NCI-H146 (cell line): ENCODE measurements at regions not wholly inside any gene's neighbourhood (a gene's known extent, or its start where the extent isn't known, plus 50 kb on each side); places are given as distances from the start of the nearest gene placed in this dataset.
A peak's percentile ranks its signal among the peaks of the same experiment; 100 is the strongest.
"Not testable (repeated sequence)": the region's sequence is repeated elsewhere in the genome, so short reads cannot be mapped to it uniquely, and the experiment has no call there.

Experiments used
- DNase-seq: peaks from one replicate; lab custom pipeline; 2025; lab: John Stamatoyannopoulos, UW

DNA sequence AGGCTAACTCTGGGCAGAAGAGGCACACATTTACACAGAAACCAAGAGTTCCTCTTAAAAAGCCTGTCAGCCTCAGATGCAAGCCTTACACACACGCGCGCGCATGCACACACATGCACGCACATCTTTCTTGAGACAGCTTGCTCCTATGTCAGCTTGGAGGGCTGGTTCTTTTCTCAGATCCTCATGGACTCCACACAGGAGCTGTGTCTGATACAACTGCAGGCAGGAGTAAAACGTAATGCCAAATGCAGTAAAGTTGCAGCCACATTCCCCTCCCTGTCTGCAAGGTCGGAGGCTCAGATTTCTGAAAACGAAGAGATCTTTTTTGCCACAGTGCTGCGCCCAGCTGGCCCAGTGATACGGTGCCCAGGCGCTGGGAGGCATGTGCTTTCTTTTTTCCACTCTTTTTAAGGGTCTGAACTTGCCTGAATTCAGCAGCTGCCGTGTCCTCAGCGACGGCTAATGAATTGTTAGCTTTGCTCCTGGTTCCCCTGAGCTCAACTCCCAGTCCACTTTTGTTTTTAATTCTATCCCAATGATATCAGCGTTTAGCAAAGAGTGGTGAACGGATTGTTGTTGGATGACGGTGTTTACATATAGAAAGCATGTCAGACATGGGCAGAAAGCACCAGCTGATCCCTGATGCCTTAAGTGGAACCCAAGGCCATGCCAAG lies 72.9 kb upstream of the FOXN3 start:
- no peak for DNase-seq

DNA sequence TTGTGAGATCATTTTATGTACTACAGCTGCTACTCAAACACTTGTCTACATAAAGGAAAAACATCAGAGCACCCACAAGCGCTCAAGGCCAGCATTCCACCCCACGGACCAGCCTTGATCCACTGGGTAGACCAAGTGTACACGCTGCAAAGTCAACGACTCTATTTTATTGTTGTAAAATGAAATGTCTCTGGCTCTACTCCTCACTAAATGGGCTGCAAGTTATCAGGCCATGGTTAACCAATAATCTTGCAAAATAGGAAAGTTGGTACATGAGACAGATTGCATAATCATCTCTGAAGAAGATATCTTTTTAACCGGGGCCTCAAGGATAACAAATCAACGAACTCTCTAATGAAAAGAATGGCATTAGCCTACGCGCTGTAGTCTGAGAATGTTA lies 69.9 kb upstream of the FOXN3 start:
- DNase-seq, result no peak

DNA sequence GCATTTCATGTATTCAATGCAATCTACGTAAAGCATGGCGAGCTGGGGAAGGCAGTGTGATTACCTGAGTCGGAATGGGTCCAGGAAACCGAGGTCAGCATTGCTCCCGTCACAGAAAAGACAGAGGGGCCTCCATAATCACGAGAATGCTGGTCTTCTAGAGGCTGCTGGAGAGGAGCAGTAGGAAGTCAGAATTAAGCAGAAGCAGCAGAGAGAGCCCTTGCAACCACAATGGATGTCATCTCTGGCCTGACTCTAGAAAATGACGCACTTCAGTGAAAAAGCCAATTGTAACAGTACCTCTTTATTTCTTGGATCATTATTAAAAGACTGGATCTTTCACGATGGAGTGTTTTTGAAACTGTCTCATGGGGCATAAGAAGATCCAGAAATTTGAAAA lies 69.5 kb upstream of the FOXN3 start:
- no peak for DNase-seq

DNA sequence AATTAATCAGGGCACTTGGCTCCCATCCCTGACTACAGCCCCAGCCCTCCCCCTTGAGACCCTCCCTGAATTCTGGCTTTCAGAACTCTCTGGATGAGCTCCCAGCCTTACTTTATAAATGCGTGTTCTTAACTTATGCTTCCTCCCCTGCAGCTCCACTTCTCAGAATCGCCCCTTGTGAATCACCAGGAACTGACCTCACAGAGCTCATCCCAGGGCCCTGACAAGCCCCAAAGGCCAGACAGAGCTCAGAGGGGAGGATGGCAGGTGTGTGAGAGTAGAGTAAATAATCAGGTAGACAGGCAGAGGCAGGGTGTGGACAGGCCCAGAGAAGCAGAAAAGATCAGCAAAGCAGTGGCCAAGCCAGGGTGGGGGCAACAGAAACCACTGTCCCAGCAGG lies 68.2 kb upstream of the FOXN3 start:
- peak; percentile 43 for DNase-seq

DNA sequence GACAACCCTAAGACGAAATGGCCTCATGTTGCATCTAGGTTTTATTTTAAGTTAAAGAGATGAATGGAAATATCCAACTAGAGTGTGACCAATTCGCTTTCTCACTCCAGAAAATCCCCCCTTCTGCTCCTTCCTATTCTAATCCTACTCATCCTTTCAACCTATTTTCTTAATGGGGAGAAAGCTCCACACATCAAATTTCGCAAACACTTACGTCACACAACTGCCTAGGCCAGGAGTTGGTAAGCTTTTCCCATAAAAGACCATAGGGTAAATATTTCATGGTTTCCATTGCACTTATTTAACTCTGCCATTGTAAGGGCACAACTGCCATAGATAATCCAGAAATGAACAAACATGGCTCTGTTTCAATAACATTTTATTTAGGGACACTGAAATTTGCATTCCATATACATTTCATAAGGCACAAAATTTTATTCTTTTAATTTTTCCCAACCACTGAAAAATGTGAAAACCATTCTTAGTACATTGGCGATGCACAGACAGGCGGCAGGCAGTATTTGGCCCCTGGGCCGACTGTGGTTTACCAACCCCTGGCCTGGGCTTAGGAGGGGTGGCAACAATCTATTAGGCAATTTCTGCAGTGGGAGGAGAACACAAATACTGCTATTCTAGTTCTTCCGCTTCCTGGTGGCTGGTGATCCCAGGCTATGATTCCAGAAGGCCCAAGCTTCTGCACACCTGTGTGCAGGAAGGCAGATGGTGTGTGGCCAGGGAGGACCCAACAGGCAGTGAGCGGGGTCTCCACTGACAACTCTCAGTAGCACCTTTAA lies 67.2 kb upstream of the FOXN3 start:
- no peak for DNase-seq

DNA sequence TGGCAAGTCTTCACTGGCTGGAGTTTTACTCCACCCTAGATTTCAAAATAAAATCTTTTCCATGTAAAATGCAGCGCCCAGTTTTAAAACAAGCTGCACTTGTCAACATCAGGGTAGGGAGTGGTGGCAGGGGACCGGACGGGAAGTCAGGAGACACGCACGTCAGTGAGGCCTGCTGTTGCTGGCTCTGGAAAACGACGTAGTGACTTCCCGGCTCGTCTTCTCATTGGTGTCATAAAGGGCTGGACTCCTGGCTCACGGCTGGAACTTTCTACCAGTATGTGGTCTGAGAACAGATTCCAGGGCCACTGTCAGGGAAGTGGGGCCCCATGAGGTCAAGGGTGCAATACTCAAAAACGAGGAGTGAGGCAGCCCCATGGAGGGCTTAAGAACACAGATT lies 64.2 kb upstream of the FOXN3 start:
- no peak for DNase-seq

DNA sequence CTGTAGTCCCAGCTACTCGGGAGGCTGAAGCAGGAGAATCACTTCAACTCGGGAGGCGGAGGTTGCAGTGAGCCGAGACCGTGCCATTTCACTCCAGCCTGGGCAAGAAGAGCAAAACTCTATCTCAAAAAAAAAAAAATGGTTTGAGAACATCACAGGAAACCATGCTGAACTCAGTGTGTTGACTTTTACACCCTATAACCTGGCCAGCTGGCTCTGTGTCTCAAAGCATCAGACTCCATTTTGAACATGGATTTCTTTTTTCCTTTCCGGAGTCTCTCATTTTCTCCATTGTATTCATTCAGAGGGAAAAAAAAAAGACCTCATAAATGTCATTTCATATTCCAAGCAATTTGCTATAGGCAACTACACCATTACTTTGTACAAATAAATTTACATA lies 63.2 kb upstream of the FOXN3 start:
- no peak for DNase-seq

DNA sequence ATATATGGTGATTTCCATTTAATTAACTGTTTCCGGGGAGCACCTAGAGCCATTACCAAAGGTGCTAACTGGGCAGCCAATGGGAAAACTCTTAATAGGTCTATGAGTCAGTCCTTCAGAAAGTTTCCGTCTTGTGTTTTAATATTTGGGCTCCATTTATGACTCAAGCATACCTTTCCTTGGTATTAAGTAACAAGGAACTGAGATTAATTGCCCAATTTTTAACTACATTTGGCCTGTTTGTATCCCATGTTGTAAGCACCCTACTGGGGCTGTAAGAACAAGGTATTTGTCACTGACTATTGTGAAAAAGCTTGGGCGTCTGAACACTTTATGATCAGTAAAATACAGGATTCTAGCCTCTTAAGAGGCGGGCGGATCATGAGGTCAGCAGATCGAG lies 62.8 kb upstream of the FOXN3 start:
- DNase-seq, result no peak

DNA sequence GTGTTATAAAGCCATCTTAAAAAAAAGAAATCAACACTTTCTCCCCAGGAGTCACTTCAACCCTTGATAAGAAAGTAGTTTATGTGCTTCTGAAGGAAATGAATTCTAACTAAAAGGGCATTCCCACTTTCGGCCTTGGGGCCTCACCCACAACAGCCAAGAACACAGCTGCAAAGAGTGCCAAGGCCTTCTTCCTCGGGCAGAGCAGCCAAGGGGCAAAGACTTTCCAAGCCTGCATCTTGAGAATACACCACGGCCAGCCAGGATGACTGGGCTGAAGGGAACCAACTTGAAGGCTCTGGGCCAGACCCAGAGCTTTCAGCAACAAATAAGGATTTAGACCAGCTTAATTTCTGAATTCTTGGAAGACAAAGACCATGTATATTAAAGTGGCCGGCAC lies 60.4 kb upstream of the FOXN3 start:
- DNase-seq, result no peak

DNA sequence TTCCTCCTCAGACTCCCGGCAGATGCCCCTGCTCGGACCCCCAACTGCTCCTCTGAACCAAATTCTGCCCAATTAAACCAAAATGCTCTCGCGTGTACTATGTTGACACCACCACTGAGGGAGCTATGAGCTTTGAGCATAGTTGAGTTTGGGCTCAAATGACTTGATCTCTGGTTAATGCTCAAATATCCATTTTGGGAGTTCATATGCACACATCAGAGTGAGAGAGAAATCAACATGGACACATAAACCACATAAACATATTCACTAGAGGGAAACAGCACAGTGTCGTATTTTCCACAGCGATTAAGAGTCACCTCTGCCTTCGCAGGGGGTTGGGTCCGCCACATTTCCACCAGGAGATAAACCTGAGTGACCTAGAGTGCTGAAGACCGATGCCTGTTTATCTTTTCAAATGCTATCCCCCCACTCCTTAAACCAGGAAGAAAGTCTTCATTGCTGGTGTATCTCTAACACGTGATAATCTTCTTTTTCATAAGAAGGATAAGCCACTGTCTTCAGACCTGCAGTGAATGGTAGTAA lies 59.4 kb upstream of the FOXN3 start:
- no peak for DNase-seq

DNA sequence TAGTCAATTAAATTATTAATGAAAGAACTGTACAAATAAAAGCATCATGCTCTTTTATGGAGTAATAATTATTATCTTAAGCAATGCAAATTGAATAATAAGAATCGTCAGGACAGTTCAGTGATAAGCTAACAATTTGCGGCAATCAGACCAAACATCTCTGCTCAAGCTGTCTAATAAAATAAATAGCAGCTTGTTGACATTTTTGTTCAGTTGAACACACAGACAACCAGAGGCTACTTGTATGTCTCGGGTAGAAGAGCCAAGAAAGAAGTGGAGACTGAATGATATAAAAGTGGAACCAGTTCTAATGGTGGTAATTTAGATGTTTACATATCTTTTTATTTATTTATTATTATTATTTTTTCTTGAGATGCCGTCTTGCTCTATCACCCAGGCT lies 57.4 kb upstream of the FOXN3 start:
- no peak for DNase-seq

DNA sequence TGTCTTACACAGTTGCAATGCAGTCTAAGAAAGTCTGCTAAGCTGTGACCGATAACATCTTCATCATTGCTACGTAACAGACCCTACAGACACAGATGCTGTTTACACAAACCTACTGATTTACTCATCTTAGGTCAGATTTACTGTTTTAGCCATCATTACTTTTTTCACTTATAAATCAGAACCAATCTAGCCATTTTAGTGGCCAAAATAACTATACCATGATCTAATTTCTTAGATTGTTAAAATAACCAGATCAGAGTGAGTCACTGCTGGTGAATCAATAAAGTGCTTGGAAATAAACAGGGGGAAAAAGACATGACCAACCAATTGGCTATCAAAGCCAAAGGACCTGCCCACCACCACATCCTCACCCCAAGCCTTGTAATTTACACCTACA lies 57.0 kb upstream of the FOXN3 start:
- no peak for DNase-seq

DNA sequence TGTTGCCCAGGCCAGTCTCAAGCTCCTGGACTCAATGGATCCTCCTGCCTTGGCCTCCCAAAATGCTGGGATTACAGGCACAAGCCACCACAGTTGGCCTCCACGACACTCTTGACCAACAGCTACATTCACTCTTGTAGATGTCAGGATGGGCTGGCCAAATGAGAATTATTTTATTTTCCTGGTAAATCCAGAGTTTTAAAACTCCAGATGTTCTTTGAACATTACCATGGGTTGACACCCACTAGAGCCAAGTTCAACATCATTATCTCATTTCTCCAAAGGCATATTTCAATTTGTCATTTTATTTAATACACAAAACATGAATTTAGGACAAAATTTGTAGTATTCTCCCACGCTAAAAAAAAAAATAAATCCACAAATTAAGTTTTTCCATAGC lies 56.5 kb upstream of the FOXN3 start:
- DNase-seq, result no peak

DNA sequence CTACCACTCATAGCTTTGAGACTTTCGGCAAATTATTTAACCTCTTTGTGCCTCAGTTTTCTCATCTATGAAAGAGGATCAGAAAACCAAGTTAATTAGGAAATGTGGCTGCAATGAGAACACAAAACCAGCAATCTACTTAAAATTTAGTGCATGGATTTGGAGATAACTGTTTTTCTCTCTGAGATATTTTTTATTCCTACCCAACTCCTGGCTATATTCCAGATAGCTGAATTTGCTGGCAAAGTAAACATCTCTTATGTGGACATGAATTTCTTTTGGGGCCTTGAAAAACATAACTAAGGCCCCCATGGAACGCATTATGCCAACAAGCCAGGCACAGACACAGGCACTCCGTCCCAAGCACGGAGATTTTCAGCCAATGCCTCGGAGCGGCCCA lies 53.4 kb upstream of the FOXN3 start:
- no peak for DNase-seq

DNA sequence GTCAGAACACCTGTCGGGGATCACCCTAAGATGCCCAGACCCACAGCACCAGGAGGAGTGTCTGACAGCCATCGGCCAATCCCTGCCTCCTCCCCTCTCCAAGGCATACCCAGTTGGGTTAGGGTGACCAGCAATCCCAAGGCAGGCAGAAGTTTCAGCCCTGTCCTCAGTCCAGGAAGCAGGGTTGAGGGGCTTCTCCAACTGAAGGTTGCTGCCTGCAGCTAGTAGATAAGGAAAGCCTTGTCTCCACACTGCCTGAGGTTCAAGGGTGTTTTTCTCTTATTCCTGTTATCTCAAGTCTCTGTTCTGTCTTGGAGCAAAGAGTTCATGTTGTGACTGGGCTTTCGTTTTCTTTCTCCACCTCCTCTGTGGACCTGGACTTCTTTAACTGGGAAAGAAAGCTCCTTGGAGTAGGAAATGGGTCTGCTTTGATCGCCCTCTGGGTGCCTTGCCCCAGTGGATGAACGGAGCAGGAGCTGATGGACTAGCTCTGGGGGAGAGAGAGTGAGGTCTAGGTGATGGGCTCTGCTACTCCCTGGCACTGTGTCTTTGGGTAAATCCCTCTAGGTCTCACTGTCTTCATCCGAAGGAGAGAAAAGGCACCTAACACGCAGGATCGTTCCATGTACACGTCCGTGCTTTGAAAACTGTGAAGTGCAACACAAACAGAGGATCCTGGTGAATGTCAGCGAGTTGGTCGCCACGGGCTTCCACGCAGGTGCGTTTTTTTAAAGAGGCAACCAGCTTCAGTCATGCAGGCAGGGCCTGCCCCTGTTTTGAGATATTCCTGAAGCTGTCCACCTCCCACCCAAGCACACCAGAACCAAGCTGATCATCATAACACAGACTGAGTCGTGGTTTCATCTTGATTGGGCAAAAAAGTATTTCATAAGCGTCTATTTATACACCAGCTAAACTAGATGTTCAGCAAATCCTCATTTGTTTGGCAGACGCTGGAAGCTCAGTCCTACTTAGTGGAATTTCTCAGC lies 52.5 kb upstream of the FOXN3 start:
- DNase-seq, result no peak

DNA sequence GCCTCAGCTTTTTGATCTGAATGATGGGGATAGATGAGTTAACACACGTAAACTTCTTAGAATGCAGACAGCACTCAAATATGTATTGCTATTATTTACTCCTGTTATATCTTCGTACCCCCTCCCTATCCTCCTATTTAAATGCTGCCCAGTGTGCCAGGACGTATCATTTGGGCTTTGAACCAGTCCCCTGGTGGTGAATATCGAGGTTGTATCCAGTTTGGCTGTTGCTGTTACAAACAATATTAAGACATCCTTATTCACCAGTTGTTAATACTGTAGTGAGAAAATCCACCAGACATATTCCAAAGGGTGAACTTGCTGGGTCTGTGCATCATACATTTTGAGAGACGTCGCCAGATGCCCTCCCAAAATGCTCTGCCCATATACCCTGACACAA lies 51.5 kb upstream of the FOXN3 start:
- DNase-seq, result no peak

DNA sequence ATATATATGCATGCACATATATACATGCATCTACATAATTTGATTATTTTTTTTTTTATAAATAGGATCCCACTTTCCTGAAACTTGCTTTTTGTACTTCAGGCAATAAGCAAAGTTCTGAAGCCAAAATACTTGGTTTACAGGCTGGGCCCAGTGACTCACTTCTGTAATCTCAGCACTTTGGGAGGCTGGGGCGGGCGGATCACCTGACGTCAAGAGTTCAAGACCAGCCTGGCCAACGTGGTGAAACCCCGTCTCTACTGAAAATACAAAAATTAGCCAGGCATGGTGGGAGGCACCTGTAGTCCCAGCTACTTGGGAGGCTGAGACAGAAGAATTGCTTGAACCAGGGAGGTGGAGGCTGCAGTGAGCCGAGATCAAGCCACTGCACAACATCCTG lies 51.0 kb upstream of the FOXN3 start:
- DNase-seq, result not testable (repeated sequence)

DNA sequence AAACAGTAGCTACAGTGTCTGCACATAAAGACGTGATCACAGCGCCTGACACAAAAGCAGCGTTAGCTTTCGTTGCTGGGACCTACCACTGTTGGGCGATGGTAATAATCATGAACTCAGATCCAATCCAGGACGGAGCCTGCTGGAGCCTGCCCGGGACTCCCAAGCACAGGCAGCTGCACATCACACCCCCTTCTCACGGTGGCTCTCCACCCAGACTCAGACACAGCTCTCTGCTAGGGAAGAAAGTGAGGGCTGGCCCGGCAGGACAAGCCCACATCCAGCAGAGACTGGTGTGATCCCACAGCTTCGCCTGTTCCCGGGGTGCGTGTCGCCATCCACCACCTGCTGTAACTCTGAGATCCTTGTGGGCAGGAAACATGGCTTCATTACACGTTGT lies 49.9 kb upstream of the FOXN3 start:
- no peak for DNase-seq
